ENCODE measurements at regions not wholly inside any gene's neighbourhood (a gene's known extent, or its start where the extent isn't known, plus 50 kb on each side); places are given as distances from the start of the nearest gene placed in this dataset.

DNA sequence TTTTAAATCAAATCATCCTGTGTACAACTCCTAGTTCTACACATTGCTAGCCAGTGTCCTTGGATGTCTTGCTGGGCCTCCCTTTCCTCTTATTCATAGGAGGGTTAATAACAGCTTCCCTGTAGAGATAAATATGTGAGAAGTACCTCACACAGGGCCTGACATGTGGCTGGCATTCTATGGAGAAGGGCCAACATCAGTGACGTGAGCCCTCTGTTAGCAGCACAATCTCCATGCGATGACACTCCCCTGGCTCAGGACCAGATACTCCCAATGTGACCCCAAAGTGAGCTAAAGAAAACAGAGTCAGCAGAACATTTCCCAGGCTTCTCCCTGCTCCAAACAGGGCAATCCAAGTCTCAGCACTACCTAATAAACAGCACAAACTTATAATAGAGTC lies 818.4 kb downstream of the DIAPH3 start:
- TF ChIP-seq, protein P1, sequence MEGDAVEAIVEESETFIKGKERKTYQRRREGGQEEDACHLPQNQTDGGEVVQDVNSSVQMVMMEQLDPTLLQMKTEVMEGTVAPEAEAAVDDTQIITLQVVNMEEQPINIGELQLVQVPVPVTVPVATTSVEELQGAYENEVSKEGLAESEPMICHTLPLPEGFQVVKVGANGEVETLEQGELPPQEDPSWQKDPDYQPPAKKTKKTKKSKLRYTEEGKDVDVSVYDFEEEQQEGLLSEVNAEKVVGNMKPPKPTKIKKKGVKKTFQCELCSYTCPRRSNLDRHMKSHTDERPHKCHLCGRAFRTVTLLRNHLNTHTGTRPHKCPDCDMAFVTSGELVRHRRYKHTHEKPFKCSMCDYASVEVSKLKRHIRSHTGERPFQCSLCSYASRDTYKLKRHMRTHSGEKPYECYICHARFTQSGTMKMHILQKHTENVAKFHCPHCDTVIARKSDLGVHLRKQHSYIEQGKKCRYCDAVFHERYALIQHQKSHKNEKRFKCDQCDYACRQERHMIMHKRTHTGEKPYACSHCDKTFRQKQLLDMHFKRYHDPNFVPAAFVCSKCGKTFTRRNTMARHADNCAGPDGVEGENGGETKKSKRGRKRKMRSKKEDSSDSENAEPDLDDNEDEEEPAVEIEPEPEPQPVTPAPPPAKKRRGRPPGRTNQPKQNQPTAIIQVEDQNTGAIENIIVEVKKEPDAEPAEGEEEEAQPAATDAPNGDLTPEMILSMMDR (IDR thresholded peaks at IDR 0.05): no peak
- TF ChIP-seq POLR2A (IDR thresholded peaks at IDR 0.05): no peak

All from Peyer's patch (tissue), 4 donors.